NCI-H345 (cell line): ENCODE measurements at regions not wholly inside any gene's neighbourhood (a gene's known extent, or its start where the extent isn't known, plus 50 kb on each side); places are given as distances from the start of the nearest gene placed in this dataset.

Experiments used
- DNase-seq: peaks from one replicate; lab custom pipeline; 2025; lab: John Stamatoyannopoulos, UW

DNA sequence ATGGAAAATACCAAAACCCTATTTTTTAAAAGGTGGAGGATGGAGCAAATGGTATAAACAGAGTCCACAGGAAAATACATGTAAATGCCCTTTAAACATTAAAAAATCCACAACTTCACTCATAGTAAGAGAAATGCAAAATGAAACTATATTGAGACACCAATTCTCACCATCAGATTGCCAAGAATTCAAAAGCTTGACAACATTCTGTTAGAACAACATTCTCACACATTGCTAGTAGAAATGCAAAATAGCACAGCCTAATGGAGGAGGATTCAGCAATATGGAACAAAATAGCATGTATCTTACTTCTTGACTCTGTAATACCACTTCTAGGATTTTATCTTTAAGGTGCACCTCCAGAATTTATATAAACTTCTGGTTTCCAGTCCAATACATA is 351.8 kb downstream of the NXPE2 start:
- DNase-seq = no peak

DNA sequence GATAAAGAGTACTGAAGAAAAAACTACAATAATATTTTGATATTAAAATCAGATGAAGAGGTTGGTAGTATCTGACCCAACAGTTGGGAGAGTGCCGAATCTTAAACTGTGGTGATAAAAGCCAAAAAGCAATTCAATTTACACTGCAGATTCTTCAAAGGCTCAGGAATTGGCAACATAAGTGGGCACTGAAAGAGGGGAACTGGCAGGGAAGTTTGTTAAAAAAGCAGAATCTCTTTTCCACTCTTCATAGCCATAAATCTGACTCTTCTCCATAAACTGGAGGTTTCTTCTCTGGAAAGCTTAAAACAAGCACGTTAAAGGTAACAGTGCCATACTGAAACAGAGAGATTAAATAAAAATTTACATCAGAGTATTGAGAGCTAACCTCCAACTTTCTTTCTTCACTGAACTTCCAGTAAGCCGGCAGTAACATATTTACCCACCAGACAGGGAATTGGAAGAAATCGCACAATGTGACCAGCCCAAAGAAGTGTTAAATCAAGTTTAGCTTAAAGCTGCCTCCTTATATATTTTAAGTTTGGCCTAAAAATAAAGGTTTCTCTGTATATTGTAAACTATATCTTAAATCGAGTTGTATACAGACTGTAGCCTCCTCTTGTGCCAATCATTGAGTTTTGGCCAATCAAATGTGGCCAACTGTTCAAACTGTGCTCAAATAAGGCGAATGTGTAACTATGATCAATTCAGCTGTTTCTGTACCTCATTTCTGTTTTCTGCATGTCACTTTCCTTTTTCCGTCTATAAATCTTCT is 358.3 kb downstream of the NXPE2 start:
- no peak for DNase-seq

GRCh38 chr11:115042002-115042401 is 363.7 kb downstream of the NXPE2 start:
- no peak for DNase-seq

GRCh38 chr11:115047631-115048030 is 369.3 kb downstream of the NXPE2 start:
- DNase-seq = no peak

DNA sequence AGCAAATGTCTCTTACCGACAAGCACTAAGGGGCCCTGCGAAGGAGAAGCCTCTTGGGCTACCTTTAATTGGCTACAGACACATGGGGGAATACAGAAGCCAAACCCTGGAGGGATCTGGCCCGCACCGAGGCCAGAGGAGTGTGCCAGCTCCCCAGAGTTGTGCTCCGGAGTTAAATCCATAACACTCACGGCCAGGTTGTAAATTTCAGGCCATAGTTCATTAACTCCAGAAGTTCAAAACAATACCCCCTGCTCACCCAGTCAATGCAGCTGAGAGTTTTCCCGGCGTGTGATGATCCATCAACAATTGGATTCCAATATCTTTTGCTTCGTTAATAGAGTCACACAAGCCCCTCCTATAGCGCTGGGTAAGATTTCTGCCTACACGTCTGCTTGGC is 371.5 kb downstream of the NXPE2 start:
- DNase-seq = no peak

GRCh38 chr11:115050756-115051155 is 372.4 kb downstream of the NXPE2 start:
- no peak for DNase-seq

DNA sequence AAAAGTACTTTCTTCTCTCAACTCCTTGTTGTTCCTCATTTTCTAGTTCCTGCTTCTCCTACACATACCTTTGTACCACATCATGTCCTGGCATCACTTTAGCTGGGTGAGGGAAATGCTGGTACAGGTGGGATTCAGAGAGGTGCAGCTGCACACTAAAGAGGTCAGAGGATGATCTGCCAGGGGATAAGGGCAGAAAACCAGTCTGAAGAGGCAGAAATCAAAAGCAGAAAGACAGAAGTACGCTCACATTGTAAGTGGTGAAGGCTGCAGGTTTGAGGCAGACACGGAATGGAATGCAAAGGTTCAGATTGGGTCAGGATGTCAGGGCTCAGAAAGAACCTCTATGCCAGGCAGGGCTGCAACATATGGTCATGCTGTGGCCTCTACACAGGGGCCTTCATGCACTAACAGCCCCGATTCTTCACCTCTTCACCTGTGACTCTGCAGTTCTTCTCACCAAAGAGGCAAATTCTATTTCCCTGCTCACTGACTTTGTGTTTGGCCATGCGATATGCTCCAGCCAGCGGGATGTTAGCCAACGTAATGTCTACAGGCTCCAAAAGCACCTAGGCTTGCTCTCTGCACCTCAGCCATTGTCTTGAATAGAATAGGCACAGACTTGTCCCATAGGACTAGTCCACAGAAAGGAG is 373.7 kb downstream of the NXPE2 start:
- DNase-seq = no peak

- no peak for DNase-seq
These were observed 374.3 kb downstream of the NXPE2 start for GRCh38 chr11:115052601-115053000.

- peak; percentile 70 for DNase-seq
These were observed 376.5 kb downstream of the NXPE2 start for GRCh38 chr11:115054570-115055538.

- DNase-seq = no peak
These were observed 378.2 kb downstream of the NXPE2 start for GRCh38 chr11:115056514-115056913.

DNA sequence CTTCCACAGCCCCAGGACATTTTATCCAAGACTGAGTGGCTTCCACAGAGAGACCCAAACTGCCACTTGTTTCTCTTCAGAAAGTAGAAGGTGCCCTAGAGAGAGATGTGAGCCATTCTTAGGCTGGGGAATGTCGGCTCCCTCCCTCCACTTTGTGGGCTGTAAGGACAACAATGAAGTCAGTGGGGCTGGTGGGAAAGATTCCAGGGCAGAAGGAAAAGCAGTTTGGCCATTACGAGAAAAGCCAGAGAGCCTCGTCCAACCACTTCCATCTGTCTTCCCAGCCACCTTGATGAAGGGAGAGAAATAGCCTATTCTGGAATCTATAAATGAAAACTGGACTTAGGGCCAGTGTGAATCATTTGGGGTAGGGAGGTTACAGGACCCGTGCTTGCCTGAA is 382.5 kb downstream of the NXPE2 start:
- DNase-seq = no peak

- DNase-seq = no peak
These were observed 387.0 kb downstream of the NXPE2 start for GRCh38 chr11:115065314-115065713.

- no peak for DNase-seq
These were observed 387.7 kb downstream of the NXPE2 start for GRCh38 chr11:115065830-115066664.

DNA sequence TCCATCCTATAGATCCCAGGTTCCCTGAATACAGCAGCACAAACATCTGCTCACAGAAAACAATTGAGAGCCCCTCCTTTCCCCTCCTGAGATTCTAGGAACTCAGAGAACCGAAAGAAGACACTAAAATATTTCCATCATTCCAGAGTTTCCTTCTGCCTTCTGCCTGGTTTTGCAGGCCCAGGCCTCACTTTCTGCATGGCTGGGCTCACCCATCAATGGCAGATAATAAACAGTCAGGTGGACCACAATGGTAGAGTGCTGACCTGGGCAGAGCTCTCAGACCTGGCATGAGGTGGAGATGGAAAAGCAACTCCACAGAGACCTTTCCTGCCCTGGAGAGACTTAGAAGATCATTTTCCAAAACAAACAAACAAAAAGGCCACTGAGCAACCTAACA is 389.1 kb downstream of the NXPE2 start:
- DNase-seq = no peak

- DNase-seq = no peak
These were observed 389.7 kb downstream of the NXPE2 start for GRCh38 chr11:115067900-115068530.

GRCh38 chr11:115069599-115069998 is 391.3 kb downstream of the NXPE2 start:
- no peak for DNase-seq

- DNase-seq = no peak
These were observed 397.0 kb downstream of the NXPE2 start for GRCh38 chr11:115075356-115075755.

DNA sequence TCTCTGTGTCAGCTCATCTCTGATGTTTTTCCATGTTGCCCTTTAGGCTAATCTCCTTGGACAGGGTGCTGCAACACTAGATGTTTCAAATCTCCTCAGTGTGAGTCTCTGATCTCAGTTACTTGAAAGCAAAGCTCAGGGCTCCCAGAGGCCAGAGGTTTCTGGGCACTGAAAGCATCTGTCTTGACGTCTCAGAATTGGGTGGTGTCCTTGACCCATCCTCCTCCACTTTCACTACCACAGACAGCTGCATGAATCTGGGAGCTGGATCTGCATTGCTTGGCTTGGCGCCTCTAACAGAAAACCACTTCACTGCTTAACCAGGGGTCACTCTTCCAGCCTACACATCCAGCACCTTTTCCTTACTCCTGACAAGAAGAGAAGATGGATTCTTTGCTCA is 399.4 kb downstream of the NXPE2 start:
- DNase-seq = no peak

GRCh38 chr11:115078461-115079438 is 400.4 kb downstream of the NXPE2 start:
- peak; percentile 54 for DNase-seq
